Kidney (tissue), 13 donors: ENCODE measurements at regions not wholly inside any gene's neighbourhood (a gene's known extent, or its start where the extent isn't known, plus 50 kb on each side); places are given as distances from the start of the nearest gene placed in this dataset.

Experiments
- DNase-seq, 5 donors: peaks; one replicate each; pipeline ENCODE4 v3.0.0-alpha.2; 2013 to 2020
- FAIRE-seq: peaks from 2 replicates; lab custom pipeline; 2012; peaks lifted over from hg19 to GRCh38; lab: Jason Lieb, UNC
- H3K27ac ChIP-seq, 2 donors: one replicate each; pipeline ENCODE4 v1.7.0; 2013; ENCODE audit warnings: low read depth in 2 of 2, low read length in 2 of 2, inconsistent platforms in 1 of 2
- H3K27me3 ChIP-seq: one replicate; pipeline ENCODE4 v1.7.1; 2013; ENCODE audit warnings: low read length, inconsistent platforms; ENCODE audit not compliant: control insufficient read depth, insufficient read depth
- H3K36me3 ChIP-seq, 3 donors: one replicate each; pipeline versions ENCODE4 v1.7.0 to v1.7.1; 2013; ENCODE audit warnings: low read length in 3 of 3, control low read depth in 1 of 3, inconsistent platforms in 1 of 3; ENCODE audit not compliant: insufficient read depth in 3 of 3, control insufficient read depth in 2 of 3
- H3K4me1 ChIP-seq, 3 donors: one replicate each; pipeline versions ENCODE4 v1.7.0 to v1.7.1; 2013; ENCODE audit warnings: low read length in 3 of 3, inconsistent platforms in 1 of 3, low read depth in 1 of 3; ENCODE audit not compliant: control insufficient read depth in 2 of 3, insufficient read depth in 2 of 3
- H3K4me3 ChIP-seq, 3 donors: one replicate each; pipeline versions ENCODE4 v1.7.0 to v1.8.1; 2013; ENCODE audit warnings: low read length in 3 of 3, control low read depth in 1 of 3, inconsistent platforms in 1 of 3
- H3K9ac ChIP-seq, 3 donors: one replicate each; pipeline versions ENCODE4 v1.7.0 to v1.7.1; 2013; ENCODE audit warnings: low read length in 3 of 3, control low read depth in 1 of 3, inconsistent platforms in 1 of 3
- H3K9me3 ChIP-seq, 3 donors: one replicate each; pipeline versions ENCODE4 v1.7.0 to v1.7.1; 2013; ENCODE audit warnings: low read length in 3 of 3, control low read depth in 1 of 3, inconsistent platforms in 1 of 3; ENCODE audit not compliant: control insufficient read depth in 2 of 3, insufficient read depth in 1 of 3
- intact Hi-C: fragments of 100-400 bp; cut with DNase I; formaldehyde crosslinking; loops from one replicate; pipeline ENCODE4 v1.11.1; 2022
- TF ChIP-seq, protein P1 (sequence below): IDR thresholded peaks from 3 replicates; pipeline ENCODE4 v1.5.1; 2012; ENCODE audit warnings: mild to moderate bottlenecking, moderate library complexity, borderline replicate concordance; ENCODE audit not compliant: insufficient read depth; ENCODE audit errors: extremely low read depth
- donor health status: control.
- donor health status: control.
- donor health status: control.
- donor health status: control.
- donor health status: control.
- donor health status: DM: yes; HTN: yes; CAD: no.
- donor health status: Normal renal cell carcinoma (clear cell type).

DNA sequence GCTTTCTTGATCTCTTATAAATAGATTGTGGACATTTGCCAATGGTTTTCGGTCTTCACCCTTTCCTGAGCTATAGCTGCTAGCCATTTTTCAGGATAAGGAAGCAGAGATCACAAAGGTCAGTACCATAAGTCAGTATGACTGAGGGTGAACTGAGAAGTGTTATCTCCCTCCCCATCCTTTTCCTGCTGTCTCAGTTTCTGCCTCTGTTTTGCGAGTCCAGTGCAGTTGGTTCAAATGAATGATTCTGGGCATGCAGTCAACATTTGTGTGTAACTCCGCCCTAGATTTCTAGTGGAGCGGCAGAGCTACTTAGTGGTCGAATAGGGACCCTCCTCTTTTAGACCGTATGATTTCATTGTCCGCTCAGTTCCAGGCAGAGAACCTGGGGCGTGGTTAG lies 460.8 kb upstream of the ARGLU1 start:
- Histone ChIP-seq H3K36me3 (no peaks in the 10 kb centered on the region), H3K9ac (no peak overlapping the region), H3K27me3 (no peaks in the 10 kb centered on the region), H3K4me1 (no peaks in the 10 kb centered on the region), H3K9me3 (no peaks in the 10 kb centered on the region), H3K27ac (peak overlapping the region in 1 of 2 donors; percentile 32), H3K4me3 (no peak overlapping the region)
- TF ChIP-seq, protein P1, sequence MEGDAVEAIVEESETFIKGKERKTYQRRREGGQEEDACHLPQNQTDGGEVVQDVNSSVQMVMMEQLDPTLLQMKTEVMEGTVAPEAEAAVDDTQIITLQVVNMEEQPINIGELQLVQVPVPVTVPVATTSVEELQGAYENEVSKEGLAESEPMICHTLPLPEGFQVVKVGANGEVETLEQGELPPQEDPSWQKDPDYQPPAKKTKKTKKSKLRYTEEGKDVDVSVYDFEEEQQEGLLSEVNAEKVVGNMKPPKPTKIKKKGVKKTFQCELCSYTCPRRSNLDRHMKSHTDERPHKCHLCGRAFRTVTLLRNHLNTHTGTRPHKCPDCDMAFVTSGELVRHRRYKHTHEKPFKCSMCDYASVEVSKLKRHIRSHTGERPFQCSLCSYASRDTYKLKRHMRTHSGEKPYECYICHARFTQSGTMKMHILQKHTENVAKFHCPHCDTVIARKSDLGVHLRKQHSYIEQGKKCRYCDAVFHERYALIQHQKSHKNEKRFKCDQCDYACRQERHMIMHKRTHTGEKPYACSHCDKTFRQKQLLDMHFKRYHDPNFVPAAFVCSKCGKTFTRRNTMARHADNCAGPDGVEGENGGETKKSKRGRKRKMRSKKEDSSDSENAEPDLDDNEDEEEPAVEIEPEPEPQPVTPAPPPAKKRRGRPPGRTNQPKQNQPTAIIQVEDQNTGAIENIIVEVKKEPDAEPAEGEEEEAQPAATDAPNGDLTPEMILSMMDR: no peak
- DNase-seq (peak in 2 of 5 donors; percentile 4 to 64), FAIRE-seq (no peak)
- intact Hi-C loops: no loop called here

DNA sequence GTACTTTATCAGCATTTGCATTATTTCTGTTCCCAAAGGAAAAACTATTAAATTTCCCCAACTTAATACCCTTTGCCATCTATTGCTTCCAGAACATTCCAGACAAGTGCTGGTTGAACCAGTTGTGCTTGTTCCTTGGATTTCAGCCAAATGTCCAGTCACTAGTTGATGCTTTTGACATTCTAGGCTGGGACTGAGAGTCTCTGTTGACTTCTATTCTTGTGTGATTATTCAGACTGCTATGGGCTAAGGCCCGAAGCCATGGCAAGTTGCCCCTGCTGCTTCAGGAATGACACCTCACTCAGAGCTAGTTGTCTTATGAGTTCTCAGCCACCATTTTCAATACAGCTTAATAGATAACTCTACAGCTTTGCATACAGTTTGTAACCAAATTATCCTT lies 458.1 kb upstream of the ARGLU1 start:
- H3K27ac ChIP-seq: peak overlapping the region in 1 of 2 donors; percentile 49
- no peak overlapping the region for H3K9ac ChIP-seq
- intact Hi-C loops: no loop called here
- FAIRE-seq (peak; percentile 76), DNase-seq (peak in 3 of 5 donors; percentile 57 to 75 (median 67))
- H3K4me3 ChIP-seq: no peak overlapping the region
- TF ChIP-seq, protein P1: no peak
- H3K4me1 ChIP-seq: no peaks in the 10 kb centered on the region
- H3K27me3 ChIP-seq: no peaks in the 10 kb centered on the region
- H3K36me3 ChIP-seq: no peaks in the 10 kb centered on the region
- no peaks in the 10 kb centered on the region for H3K9me3 ChIP-seq

DNA sequence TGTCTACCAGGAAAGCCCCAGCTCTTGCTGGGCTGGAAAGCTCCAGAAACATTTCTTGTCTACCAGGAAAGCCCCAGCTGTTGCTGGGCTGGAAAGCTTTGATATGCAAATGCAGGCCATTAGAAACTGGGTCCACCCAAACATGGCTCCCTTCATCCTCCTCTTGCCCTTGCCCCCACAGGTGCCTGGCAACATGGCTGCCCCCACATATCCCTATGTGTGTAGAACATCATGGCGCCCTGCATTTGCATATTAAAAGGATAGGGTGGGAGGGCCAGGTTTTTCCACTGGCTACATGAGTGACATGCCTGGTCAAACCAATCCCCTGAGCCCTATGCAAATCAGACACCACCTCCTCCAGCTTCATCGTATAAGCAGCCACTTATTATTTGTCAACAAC lies 455.4 kb upstream of the ARGLU1 start:
- Histone ChIP-seq H3K9me3 (no peaks in the 10 kb centered on the region), H3K4me3 (no peak overlapping the region), H3K9ac (no peak overlapping the region), H3K27ac (no peak overlapping the region), H3K36me3 (no peaks in the 10 kb centered on the region), H3K4me1 (no peaks in the 10 kb centered on the region), H3K27me3 (no peaks in the 10 kb centered on the region)
- DNase-seq (no peak), FAIRE-seq (no peak)
- TF ChIP-seq, protein P1: no peak
- intact Hi-C loops: no loop called here

DNA sequence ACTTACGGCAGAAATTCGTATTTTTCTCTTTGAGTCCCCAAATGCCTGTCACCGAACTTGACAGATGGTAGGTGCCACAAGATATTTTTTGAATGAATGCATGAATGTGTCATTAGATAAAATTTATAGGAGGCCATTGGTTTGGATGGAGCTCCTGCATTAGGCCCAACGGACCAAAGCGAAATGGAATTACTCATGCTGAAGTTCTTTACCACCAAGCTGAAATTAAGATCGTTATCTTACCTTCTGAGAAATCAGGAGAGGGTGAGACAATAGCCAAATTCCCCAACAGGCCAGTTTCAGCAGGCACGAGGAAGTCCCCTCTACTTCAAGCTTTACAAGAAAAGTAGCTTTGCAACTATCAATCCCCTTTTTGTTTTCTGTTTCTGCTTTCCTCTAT lies 452.5 kb upstream of the ARGLU1 start:
- intact Hi-C loops: no loop called here
- DNase-seq (peak in 2 of 5 donors; percentile 6 to 10), FAIRE-seq (no peak)
- no peak overlapping the region for H3K9ac ChIP-seq
- H3K4me3 ChIP-seq: no peak overlapping the region
- no peak overlapping the region for H3K27ac ChIP-seq
- no peaks in the 10 kb centered on the region for H3K27me3 ChIP-seq
- TF ChIP-seq, protein P1: no peak
- no peaks in the 10 kb centered on the region for H3K4me1 ChIP-seq
- H3K36me3 ChIP-seq: no peaks in the 10 kb centered on the region
- no peaks in the 10 kb centered on the region for H3K9me3 ChIP-seq
